ENCODE measurements at regions not wholly inside any gene's neighbourhood (a gene's known extent, or its start where the extent isn't known, plus 50 kb on each side); places are given as distances from the start of the nearest gene placed in this dataset.

DNA sequence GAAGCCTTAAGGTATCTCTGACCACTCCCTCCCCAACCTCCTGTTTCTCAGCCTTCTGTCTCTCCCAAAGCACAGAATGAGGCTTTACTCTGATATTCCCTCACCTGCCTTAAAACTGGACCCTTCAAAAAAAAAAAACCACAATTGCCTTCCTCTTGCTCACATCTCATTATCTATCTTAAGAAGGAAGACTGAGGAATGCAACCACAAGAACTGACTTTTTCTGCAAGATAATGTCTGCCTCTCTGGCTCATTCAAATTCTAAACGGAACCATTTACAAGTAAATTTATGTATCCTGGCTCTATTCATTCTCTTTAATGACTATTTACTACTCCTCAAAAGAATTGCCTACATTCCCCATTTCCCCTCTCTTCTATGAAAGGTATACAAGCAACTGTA lies 545.5 kb upstream of the HTR2C start:
- TF ChIP-seq, protein P1, sequence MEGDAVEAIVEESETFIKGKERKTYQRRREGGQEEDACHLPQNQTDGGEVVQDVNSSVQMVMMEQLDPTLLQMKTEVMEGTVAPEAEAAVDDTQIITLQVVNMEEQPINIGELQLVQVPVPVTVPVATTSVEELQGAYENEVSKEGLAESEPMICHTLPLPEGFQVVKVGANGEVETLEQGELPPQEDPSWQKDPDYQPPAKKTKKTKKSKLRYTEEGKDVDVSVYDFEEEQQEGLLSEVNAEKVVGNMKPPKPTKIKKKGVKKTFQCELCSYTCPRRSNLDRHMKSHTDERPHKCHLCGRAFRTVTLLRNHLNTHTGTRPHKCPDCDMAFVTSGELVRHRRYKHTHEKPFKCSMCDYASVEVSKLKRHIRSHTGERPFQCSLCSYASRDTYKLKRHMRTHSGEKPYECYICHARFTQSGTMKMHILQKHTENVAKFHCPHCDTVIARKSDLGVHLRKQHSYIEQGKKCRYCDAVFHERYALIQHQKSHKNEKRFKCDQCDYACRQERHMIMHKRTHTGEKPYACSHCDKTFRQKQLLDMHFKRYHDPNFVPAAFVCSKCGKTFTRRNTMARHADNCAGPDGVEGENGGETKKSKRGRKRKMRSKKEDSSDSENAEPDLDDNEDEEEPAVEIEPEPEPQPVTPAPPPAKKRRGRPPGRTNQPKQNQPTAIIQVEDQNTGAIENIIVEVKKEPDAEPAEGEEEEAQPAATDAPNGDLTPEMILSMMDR (IDR thresholded peaks at IDR 0.05) = no peak
- no peak for TF ChIP-seq POLR2A (IDR thresholded peaks at IDR 0.05)
- no peak for TF ChIP-seq POLR2AphosphoS5 (IDR thresholded peaks at IDR 0.05)

Measured in prostate gland (tissue), 2 donors.